Left renal cortex interstitium (tissue), 4 donors: ENCODE measurements at regions not wholly inside any gene's neighbourhood (a gene's known extent, or its start where the extent isn't known, plus 50 kb on each side); places are given as distances from the start of the nearest gene placed in this dataset.
"Not testable (repeated sequence)": the region's sequence is repeated elsewhere in the genome, so short reads cannot be mapped to it uniquely, and the experiment has no call there.

Experiments
- DNase-seq, 4 donors: peaks; one replicate each; pipeline ENCODE4 v3.0.0-alpha.2; 2013; ENCODE audit warnings: low read depth in 4 of 4, low spot score in 2 of 4, missing footprints in 1 of 4

DNA sequence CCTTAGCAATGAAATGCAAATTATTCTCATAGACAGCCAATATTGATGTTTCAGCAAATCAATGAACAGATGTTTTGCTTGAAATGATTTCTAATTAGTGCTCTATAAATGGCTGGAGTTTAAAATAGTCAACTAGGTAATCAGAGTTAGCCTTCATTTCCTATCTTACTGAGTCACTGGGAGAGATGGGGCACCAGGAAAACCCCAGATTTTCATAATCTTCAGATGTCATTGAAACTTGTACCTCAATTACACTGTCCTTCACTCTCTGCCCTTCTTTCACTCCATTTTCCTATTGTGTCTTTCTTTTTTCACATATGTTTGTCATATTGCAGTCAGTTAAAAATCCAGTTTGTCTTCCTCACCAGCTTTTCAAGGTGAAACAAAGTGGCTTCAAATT, 92.7 kb downstream of the C12orf75 start:
- no peak for DNase-seq

- no peak for DNase-seq
Measured at GRCh38 chr12:105423921-105424320, 93.4 kb downstream of the C12orf75 start.

GRCh38 chr12:105425254-105426174, 95.0 kb downstream of the C12orf75 start:
- no peak for DNase-seq

- no peak for DNase-seq
Measured at GRCh38 chr12:105426766-105427165, 96.3 kb downstream of the C12orf75 start.

DNA sequence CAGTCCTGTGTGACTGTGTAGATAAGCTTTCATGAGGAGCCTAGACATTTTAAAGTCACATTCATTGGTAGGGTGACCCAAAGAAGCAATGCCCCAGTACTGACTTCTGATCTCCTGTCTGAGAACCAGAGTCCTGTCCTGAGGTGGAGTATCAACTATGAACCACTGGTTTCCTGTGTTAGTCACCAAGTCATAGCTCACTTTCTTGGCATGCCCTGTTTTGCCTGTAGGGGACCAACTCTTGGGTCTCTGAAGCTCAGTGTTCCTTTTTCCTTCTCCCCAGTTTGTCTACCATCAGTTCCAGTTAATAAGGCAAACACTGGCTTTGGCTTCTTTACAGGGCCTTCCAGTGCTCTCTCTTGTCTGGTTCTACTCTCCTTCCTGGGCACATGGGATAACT, 97.4 kb downstream of the C12orf75 start:
- no peak for DNase-seq

- DNase-seq = no peak
Measured at GRCh38 chr12:105428793-105429395, 98.4 kb downstream of the C12orf75 start.

- no peak for DNase-seq
Measured at GRCh38 chr12:105429511-105429910, 99.0 kb downstream of the C12orf75 start.

DNA sequence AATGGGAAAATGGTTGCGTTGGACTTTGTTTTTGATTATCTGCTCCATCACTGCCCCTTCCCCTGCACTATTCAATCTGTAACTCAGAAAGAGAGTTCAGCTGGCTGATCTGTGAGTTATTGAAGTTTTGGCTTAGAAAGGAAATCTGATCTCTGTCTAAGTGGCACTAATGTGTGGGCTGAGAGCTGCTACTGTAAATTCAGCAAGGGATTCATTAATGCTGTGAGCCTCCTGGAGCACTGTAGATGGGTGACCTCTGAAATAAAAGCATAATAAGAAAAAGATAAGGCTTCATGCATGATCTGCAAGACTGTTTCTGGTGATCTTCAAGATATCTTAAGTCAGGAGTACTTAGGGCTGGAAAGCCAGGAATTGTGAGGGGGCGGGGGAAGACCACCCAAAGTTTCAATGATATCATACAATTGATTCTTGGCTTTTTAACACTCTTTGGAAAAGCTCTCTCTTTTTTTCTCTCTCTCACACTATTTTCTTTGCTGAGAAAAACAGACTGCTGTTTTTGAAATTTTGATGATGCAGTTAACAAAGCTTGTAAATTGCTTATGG, 101.1 kb downstream of the C12orf75 start:
- DNase-seq = no peak

GRCh38 chr12:105433804-105434203, 103.3 kb downstream of the C12orf75 start:
- no peak for DNase-seq

GRCh38 chr12:105436636-105437035, 106.1 kb downstream of the C12orf75 start:
- DNase-seq = no peak

GRCh38 chr12:105440037-105440664, 109.7 kb downstream of the C12orf75 start:
- DNase-seq = no peak

DNA sequence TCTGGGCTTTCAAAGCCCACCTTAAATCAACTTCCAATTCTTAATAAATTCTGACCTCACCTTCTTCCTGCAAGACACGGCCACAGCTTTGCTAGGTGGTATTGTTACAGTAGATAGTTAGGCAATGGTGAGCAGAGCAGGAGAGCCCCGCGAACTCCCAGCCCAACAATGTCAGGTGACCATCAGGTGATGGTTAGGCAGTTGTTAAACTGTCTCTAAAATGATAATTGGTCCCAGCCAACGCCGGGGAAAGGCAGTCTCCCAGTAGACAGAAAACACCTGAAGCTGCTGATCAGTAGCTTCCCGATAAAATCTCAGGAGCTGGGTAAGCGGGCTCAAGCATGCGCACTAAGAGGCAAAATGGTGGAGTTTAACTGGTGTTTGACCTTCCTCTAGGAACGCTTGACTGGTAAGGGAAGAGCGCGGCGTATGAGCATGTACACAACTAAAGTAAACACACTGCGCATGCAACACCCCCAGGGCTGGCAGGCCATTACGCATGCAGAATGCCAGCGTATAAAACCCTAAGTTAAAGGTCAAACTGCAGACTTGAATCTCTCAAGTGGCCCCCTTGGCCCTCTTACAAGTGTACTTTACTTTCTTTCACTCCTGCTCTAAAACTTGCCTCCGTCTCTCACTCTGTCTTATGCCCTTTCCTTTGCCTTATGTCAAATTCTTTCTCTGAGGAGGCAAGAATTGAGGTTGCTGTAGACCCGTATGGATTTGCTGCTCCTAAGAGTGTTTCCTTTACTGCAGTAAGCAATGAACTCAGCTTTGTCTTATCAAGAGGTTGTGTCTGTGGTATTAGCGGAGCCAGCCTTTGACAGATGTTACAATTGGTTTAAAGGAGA, 113.5 kb downstream of the C12orf75 start:
- DNase-seq = no peak

DNA sequence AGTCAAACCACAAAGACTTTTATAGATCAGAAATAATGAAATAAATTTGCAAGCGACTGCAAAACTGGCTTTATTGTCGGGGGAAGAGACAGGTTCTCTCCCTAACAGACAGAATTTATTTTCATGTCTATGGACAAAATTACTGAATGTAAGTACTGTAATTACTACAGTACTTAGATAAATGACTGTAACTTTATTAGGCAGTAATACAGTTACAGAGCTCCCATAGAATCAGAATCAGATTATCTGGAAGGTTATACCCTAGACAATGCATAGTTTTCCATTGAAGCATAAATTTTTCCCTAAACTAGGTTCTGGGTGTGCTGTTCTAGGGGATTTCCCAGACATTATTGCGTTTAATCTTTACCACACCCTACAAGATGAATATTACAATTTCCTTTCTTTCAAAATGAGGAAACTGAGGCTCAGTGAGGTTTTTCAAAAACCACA, 114.2 kb downstream of the C12orf75 start:
- no peak for DNase-seq

DNA sequence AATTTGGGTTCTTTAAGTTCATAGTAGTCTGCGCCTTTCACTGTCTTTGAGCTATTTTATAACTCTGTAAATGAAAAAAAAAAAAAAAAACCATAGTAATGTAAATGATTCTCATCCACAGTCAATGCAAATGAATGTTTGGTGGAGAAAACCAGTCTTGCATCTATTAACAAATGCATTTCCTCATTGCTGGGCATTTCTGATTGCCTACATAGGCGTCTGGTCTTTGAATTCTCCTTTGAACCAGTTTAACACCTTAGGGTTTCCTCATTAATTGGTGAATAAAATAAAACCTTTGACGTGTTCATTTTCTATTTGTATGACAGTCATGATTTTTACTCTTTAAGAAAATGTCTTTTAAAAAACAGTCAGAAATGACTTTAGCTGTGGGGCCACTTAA, 114.8 kb downstream of the C12orf75 start:
- DNase-seq = no peak

GRCh38 chr12:105445649-105446048, 115.2 kb downstream of the C12orf75 start:
- peak in 3 of 4 donors; percentile 9 to 28 (median 24) for DNase-seq

DNA sequence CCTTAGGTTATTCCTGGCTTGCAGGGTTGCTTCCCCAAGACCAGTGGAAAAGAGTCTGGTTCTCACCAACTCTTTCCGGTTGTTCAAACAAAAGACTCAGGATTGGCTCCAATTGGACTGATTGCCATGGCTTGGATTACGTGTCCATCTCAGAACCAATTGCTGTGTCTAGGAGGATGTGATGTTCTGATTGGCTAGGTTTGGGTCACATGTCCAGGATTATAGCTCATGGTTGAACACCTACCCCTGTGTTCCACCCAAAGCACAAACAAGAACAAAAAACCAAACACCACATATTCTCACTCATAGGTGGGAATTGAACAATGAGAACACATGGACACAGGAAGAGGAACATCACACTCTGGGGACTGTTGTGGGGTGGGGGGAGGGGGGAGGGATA, 116.0 kb downstream of the C12orf75 start:
- DNase-seq = not testable (repeated sequence)

- no peak for DNase-seq
Measured at GRCh38 chr12:105449431-105449830, 118.9 kb downstream of the C12orf75 start.

DNA sequence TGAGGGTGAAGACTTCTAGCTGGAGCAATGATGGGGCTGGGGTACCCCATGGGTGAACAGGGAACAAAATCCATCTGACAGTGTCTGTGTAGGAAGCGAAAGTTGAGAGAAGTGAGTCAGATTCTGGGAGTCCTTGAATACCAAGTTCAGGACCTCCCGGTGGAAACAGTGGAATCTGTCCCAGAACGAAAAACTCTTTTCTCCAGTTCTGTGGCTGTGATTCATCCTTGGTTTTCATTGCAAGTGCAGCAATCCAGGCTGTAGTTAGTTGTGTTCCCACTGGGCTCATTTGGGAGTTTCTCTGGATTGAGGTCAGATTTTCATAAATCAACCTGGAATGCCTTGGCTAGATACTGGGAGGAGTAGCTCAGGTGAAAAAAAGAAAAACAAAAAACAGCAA, 120.7 kb downstream of the C12orf75 start:
- DNase-seq = no peak

DNA sequence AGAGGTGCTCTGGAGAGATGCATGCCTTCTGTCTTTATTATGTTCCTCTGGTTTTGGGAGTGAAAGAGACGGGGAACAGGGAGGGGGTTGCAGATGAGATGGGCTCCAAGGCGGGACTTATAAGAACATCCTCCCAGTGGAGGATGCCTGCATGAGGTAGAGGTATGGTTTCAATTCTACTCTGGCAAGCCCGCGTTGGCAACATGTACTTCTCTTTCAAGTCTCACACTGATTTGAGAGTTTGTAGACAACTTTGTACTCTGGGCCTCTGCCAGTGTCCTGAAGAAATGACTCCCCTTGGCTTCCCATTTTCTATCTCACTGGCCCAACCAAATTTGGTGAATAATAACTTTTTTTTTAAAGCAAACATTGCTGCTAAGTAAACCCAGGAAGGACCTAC, 121.3 kb downstream of the C12orf75 start:
- DNase-seq = no peak

GRCh38 chr12:105453316-105453715, 122.8 kb downstream of the C12orf75 start:
- DNase-seq = no peak
